ENCODE measurements at regions not wholly inside any gene's neighbourhood (a gene's known extent, or its start where the extent isn't known, plus 50 kb on each side); places are given as distances from the start of the nearest gene placed in this dataset.

- Histone ChIP-seq H3K27me3 (replicated peaks in 1 of 4; ENCODE audit: control extremely low read depth in 1 of 4, control insufficient read depth in 3 of 4, insufficient read depth in 4 of 4, low read length in 3 of 4) (no peaks in the 10 kb centered on the region), H3K27ac (ENCODE audit: low read length in 2 of 2) (no peak overlapping the region), H3K36me3 (replicated peaks in 1 of 2; ENCODE audit: control extremely low read depth in 1 of 2, control insufficient read depth in 1 of 2, extremely low read depth in 1 of 2, insufficient read depth in 2 of 2, low read length in 1 of 2) (no peaks in the 10 kb centered on the region), H3K9ac (ENCODE audit: low read length) (no peak overlapping the region), H3K4me3 (ENCODE audit: control extremely low read depth in 1 of 5, extremely low read depth in 1 of 5, insufficient read depth in 1 of 5, low read depth in 2 of 5, low read length in 4 of 5) (no peak overlapping the region), H3K9me3 (ENCODE audit: control extremely low read depth in 1 of 3, control insufficient read depth in 2 of 3, insufficient read depth in 1 of 3, low read length in 2 of 3) (no peaks in the 10 kb centered on the region), H4K20me1 (ENCODE audit: control insufficient read depth, insufficient read depth, low read length, poor library complexity, severe bottlenecking) (no peaks in the 10 kb centered on the region), H3K4me1 (ENCODE audit: control insufficient read depth in 2 of 2, insufficient read depth in 2 of 2, low read length in 2 of 2) (no peaks in the 10 kb centered on the region), H3K4me2 (replicated peaks; ENCODE audit: low read depth, low read length, poor library complexity, severe bottlenecking) (no peak overlapping the region), H2AFZ (ENCODE audit: insufficient read depth, low read depth, low read length, poor library complexity, severe bottlenecking) (no peak overlapping the region), H3K79me2 (ENCODE audit: control insufficient read depth, insufficient read depth, low read length) (no peaks in the 10 kb centered on the region)
- ChIA-PET CTCF (no interaction called here), POLR2A (no interaction called here)
- no peak for ATAC-seq (ENCODE audit: low read depth)
- H3K4me3 Mint-ChIP-seq, result no peak overlapping the region
- H3K27ac Mint-ChIP-seq, result no peak overlapping the region
- no peak for DNase-seq
- intact Hi-C loops (cut with micrococcal nuclease), result no loop called here
- H3K4me1 Mint-ChIP-seq, result no peaks in the 10 kb centered on the region
- peaks cover 8% of the 10 kb centered on the region for H3K27me3 Mint-ChIP-seq
- H3K9me3 Mint-ChIP-seq (ENCODE audit: insufficient read depth), result no peaks in the 10 kb centered on the region
- 91% methylated on average over 2 of the region's 2 CpGs for WGBS (ENCODE audit: insufficient coverage)
- no peak for TF ChIP-seq EZH2 (IDR thresholded peaks at IDR 0.05; ENCODE audit: borderline replicate concordance, insufficient read depth, low read depth, low read length, poor library complexity, severe bottlenecking)
- no peak for TF ChIP-seq CTCF (IDR thresholded peaks at IDR 0.05)
These were observed 106.0 kb downstream of the CMPK2 start for GRCh38 chr2:6759689-6760088.

- no peak overlapping the region for H3K4me3 ChIP-seq (ENCODE audit: control extremely low read depth in 1 of 5, extremely low read depth in 1 of 5, insufficient read depth in 1 of 5, low read depth in 2 of 5, low read length in 4 of 5)
- H3K27ac ChIP-seq (ENCODE audit: low read length in 2 of 2), result no peak overlapping the region
- no peak for ATAC-seq (ENCODE audit: low read depth)
- no peak for DNase-seq
- Mint-ChIP-seq H3K9me3 (ENCODE audit: insufficient read depth) (no peaks in the 10 kb centered on the region), H3K27me3 (peaks cover 8% of the 10 kb centered on the region), H3K4me1 (no peaks in the 10 kb centered on the region), H3K27ac (no peak overlapping the region), H3K4me3 (no peak overlapping the region)
- H2AFZ ChIP-seq (ENCODE audit: insufficient read depth, low read depth, low read length, poor library complexity, severe bottlenecking), result no peak overlapping the region
- WGBS (ENCODE audit: insufficient coverage), result 100% methylated on average over 3 of the region's 5 CpGs
- no peaks in the 10 kb centered on the region for H3K79me2 ChIP-seq (ENCODE audit: control insufficient read depth, insufficient read depth, low read length)
- intact Hi-C loops (cut with micrococcal nuclease), result no loop called here
- CTCF ChIA-PET, result no interaction called here
- no peak overlapping the region for H3K4me2 ChIP-seq (replicated peaks; ENCODE audit: low read depth, low read length, poor library complexity, severe bottlenecking)
- H3K27me3 ChIP-seq (replicated peaks in 1 of 4; ENCODE audit: control extremely low read depth in 1 of 4, control insufficient read depth in 3 of 4, insufficient read depth in 4 of 4, low read length in 3 of 4), result no peaks in the 10 kb centered on the region
- POLR2A ChIA-PET, result no interaction called here
- H3K36me3 ChIP-seq (replicated peaks in 1 of 2; ENCODE audit: control extremely low read depth in 1 of 2, control insufficient read depth in 1 of 2, extremely low read depth in 1 of 2, insufficient read depth in 2 of 2, low read length in 1 of 2), result no peaks in the 10 kb centered on the region
- H3K9ac ChIP-seq (ENCODE audit: low read length), result no peak overlapping the region
- no peak for TF ChIP-seq EZH2 (IDR thresholded peaks at IDR 0.05; ENCODE audit: borderline replicate concordance, insufficient read depth, low read depth, low read length, poor library complexity, severe bottlenecking)
- no peak for TF ChIP-seq CTCF (IDR thresholded peaks at IDR 0.05)
- H3K4me1 ChIP-seq (ENCODE audit: control insufficient read depth in 2 of 2, insufficient read depth in 2 of 2, low read length in 2 of 2), result no peaks in the 10 kb centered on the region
- H4K20me1 ChIP-seq (ENCODE audit: control insufficient read depth, insufficient read depth, low read length, poor library complexity, severe bottlenecking), result no peaks in the 10 kb centered on the region
- H3K9me3 ChIP-seq (ENCODE audit: control extremely low read depth in 1 of 3, control insufficient read depth in 2 of 3, insufficient read depth in 1 of 3, low read length in 2 of 3), result no peaks in the 10 kb centered on the region
These were observed 105.6 kb downstream of the CMPK2 start for GRCh38 chr2:6760132-6760531.

Measured in B cell (primary cell).